ENCODE measurements at regions not wholly inside any gene's neighbourhood (a gene's known extent, or its start where the extent isn't known, plus 50 kb on each side); places are given as distances from the start of the nearest gene placed in this dataset.
"Not testable (repeated sequence)": the region's sequence is repeated elsewhere in the genome, so short reads cannot be mapped to it uniquely, and the experiment has no call there.

DNA sequence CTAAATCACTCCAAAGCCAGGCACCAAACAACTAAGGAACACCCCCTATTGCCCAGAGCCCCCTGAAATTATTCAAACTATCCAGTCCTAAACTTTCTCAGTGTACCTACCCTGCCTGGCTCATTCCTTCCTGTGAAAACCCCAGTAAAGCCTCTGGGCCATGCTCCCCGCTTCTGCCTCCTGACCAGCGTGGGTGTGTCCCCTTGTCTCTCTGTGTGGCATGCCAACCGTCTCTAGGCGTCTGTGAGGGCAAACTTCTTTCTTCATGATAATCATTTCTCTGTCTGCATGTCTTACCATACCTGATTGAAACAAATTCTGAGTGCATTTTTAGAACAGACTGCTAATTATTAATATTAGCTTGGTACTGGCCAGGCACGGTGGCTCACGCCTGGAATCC, 75.1 kb upstream of the EPCAM start:
- DNase-seq (ENCODE audit: low spot score in 2 of 2) = no peak
- intact Hi-C loops (cut with DNase I; ENCODE audit: low total_unique reads) = no loop called here
- TF ChIP-seq POLR2A (IDR thresholded peaks at IDR 0.05) = no peak
- no peak for TF ChIP-seq CTCF (IDR thresholded peaks at IDR 0.05)
- H3K4me3 ChIP-seq (ENCODE audit: low read depth, poor library complexity, severe bottlenecking) = no peak overlapping the region
- 38 to 56% methylated on average over 6 of the region's 6 CpGs for WGBS, 2 donors

DNA sequence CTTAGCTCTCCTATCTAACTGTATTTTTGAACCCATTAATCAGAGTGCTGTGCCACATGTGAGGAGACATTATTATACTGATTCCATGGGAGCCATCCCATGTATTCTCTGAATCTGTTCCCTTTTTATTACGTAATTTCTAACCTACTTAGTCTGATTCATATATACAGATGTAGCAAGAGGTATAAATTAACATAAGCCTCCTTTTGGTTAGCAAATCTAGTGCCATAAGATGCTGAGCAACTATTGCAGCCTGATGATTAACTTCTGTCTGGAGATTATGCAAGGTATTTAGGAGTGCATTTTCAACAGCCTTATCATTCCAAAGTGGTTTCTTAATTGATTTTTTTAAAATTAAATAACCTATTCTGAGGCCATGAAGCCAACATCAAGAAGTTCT, 80.2 kb upstream of the EPCAM start:
- no peak overlapping the region for H3K4me3 ChIP-seq (ENCODE audit: low read depth, poor library complexity, severe bottlenecking)
- TF ChIP-seq POLR2A (IDR thresholded peaks at IDR 0.05) (no peak), CTCF (IDR thresholded peaks at IDR 0.05) (no peak)
- WGBS, 2 donors = 29 to 69% methylated on average over 1 of the region's 1 CpG
- no peak for DNase-seq (ENCODE audit: low spot score in 2 of 2)
- intact Hi-C loops (cut with DNase I; ENCODE audit: low total_unique reads) = no loop called here

- no peak for DNase-seq (ENCODE audit: low spot score in 2 of 2)
- TF ChIP-seq POLR2A (IDR thresholded peaks at IDR 0.05) = no peak
- no peak for TF ChIP-seq CTCF (IDR thresholded peaks at IDR 0.05)
- intact Hi-C loops (cut with DNase I; ENCODE audit: low total_unique reads) = no loop called here
- H3K4me3 ChIP-seq (ENCODE audit: low read depth, poor library complexity, severe bottlenecking) = no peak overlapping the region
- WGBS, 2 donors = 77 to 84% methylated on average over 7 of the region's 7 CpGs
Observed at GRCh38 chr2:47283659-47284058, 85.5 kb upstream of the EPCAM start.

DNA sequence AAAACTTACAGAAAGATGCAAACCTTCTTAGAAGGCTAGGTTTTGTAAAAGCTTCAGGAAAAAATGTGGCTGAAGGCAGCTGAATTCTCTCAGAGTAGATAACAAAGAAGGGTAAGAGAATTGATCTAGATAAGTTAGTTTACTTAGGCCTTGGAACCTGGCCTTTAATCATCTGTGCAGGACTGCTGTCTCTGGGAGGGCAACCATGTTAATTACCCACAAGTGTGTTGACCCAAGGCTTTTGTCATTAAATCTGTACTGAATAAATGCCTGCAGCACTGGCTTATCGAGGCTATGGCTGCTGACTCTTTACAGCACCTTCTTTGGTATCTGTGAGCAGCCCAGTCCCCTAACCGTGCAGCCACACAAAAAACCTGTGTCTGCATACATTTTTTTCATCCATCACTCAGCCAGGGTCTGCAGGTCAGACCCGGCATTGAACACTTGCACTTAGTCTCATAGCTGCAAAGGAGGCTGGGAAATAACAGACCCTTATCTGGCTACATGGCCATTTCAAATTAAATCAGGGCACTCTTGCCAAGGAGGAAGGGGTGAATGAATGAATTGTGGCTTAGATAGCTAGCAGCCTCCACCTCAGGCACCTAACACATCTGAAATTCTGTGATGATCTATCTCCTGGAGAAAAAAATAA, 86.4 kb upstream of the EPCAM start:
- intact Hi-C loops (cut with DNase I; ENCODE audit: low total_unique reads) = no loop called here
- DNase-seq (ENCODE audit: low spot score in 2 of 2) = no peak
- 87 to 90% methylated on average over 3 of the region's 3 CpGs for WGBS, 2 donors
- TF ChIP-seq POLR2A (IDR thresholded peaks at IDR 0.05) (no peak), CTCF (IDR thresholded peaks at IDR 0.05) (no peak)
- H3K4me3 ChIP-seq (ENCODE audit: low read depth, poor library complexity, severe bottlenecking) = no peak overlapping the region

DNA sequence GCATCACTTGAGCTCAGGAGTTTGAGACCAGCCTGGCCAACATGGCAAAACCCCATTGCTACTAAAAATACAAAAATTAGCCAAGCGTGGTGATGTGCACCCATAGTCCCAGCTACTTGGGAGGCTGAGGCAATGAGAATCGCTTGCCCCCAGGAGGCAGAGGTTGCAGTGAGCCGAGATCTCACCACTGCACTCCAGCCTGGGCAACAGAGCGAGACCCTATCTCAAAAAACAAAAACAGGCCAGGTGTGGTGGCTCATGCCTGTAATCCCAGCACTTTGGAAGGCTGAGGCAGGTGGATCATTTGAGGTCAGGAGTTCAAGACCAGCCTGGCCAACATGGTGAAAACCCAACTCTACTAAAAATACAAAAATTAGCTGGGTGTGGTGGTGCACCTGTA, 89.6 kb upstream of the EPCAM start:
- DNase-seq (ENCODE audit: low spot score in 2 of 2); H3K4me3 ChIP-seq (ENCODE audit: low read depth, poor library complexity, severe bottlenecking): not testable (repeated sequence)
- intact Hi-C loops (cut with DNase I; ENCODE audit: low total_unique reads) = loop anchor here (10.0 kb wide), 1 partner anchor 285 kb away; no protein-coding TSS in a partner anchor
- 91 to 95% methylated on average over 4 of the region's 4 CpGs for WGBS, 2 donors

DNA sequence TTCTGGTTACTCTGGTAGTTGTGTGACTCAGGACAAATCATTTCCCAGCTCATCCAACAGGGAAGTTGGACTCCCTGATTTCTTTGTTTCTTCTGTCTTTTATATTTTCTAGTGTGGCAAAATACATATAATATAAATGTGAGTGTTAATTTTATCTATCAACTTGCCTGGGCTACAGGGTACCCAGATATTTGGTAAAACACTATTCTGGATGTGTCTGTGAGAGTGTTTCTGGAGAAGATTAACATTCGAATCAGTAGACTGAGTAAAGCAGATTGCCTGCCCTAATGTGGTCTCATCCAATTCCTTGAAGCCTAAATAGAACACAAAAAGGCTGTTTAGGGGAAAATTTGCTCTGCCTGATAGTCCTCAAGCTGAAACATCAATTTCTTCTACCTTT, 91.1 kb upstream of the EPCAM start:
- intact Hi-C loops (cut with DNase I; ENCODE audit: low total_unique reads) = loop anchor here (10.0 kb wide), 1 partner anchor 283 kb away; no protein-coding TSS in a partner anchor
- 90 to 94% methylated on average over 1 of the region's 1 CpG for WGBS, 2 donors
- H3K4me3 ChIP-seq (ENCODE audit: low read depth, poor library complexity, severe bottlenecking) = no peak overlapping the region
- DNase-seq (ENCODE audit: low spot score in 2 of 2) = no peak
- TF ChIP-seq POLR2A (IDR thresholded peaks at IDR 0.05) = no peak
- no peak for TF ChIP-seq CTCF (IDR thresholded peaks at IDR 0.05)
